Endothelial cell of umbilical vein (primary cell): ENCODE measurements at regions not wholly inside any gene's neighbourhood (a gene's known extent, or its start where the extent isn't known, plus 50 kb on each side); places are given as distances from the start of the nearest gene placed in this dataset.

Experiments used
- BruUV-seq: library from RNA; stranded (reverse); fragments of 400-500 nt; replicated peaks from 2 replicates; lab custom pipeline; 2021; lab: Mats Ljungman, UMichigan
- CTCF ChIA-PET: fragments of 300-600, 350-600 bp; sonication (Branson Sonifier 250); formaldehyde crosslinking; loops from one replicate; lab custom pipeline; 2021; ENCODE audit warnings: antibody characterized with exemption, inconsistent platforms; lab: Charles Lee
- POLR2A ChIA-PET: fragments of 300-600, 350-600 bp; sonication (Branson Sonifier 250); formaldehyde crosslinking; loops from one replicate; lab custom pipeline; 2021; ENCODE audit warnings: antibody characterized with exemption, inconsistent platforms; lab: Charles Lee
- DNase-seq: peaks from one replicate; pipeline ENCODE4 v3.0.0-alpha.2; 2011; ENCODE audit warnings: low read depth, low spot score
- FAIRE-seq: peaks from 2 replicates; lab custom pipeline; 2011; peaks lifted over from hg19 to GRCh38; lab: Jason Lieb, UNC
- H2AFZ ChIP-seq: 2 replicates; pipeline ENCODE4 v1.6.0; 2012; ENCODE audit warnings: low read depth, low read length, control low read depth, inconsistent platforms
- H3K27ac ChIP-seq: 2 replicates; pipeline ENCODE4 v1.5.1; 2011; ENCODE audit warnings: low read depth, mild to moderate bottlenecking, control low read depth, low read length, moderate library complexity; ENCODE audit not compliant: insufficient read depth
- H3K27me3 ChIP-seq, 2 experiments: 2 replicates each; pipeline versions ENCODE4 v1.6.0 to v1.6.1; 2011; ENCODE audit warnings: low read length in 2 of 2, mixed read lengths in 1 of 2; ENCODE audit not compliant: control insufficient read depth in 2 of 2, insufficient read depth in 2 of 2
- H3K36me3 ChIP-seq, 2 experiments: 2 replicates in 1 of 2; 3 replicates in 1 of 2; pipeline ENCODE4 v1.5.1; 2011; ENCODE audit warnings: low read length in 2 of 2, mild to moderate bottlenecking in 1 of 2, moderate library complexity in 1 of 2; ENCODE audit not compliant: control insufficient read depth in 2 of 2, insufficient read depth in 2 of 2; ENCODE audit errors: extremely low read depth in 1 of 2
- H3K4me1 ChIP-seq: 3 replicates; pipeline ENCODE4 v1.5.1; 2011; ENCODE audit warnings: mild to moderate bottlenecking, low read length; ENCODE audit not compliant: control insufficient read depth, insufficient read depth; ENCODE audit errors: extremely low read depth
- H3K4me2 ChIP-seq: 2 replicates; pipeline ENCODE4 v1.6.1; 2011; ENCODE audit warnings: low read length, control low read depth, mixed read lengths; ENCODE audit not compliant: insufficient read depth
- H3K4me3 ChIP-seq, 3 experiments: fragments of 200-600 bp in 1 of 3; sonication (generic), shearing (Covaris generic) in 1 of 3; replicated peaks in 1 of 3; 2 replicates each; pipeline ENCODE4 v1.5.1; 2011 to 2016; ENCODE audit warnings: control low read depth in 3 of 3, low read length in 3 of 3, mild to moderate bottlenecking in 2 of 3, inconsistent platforms in 1 of 3, low read depth in 1 of 3, moderate library complexity in 1 of 3; ENCODE audit not compliant: insufficient read depth in 1 of 3
- H3K79me2 ChIP-seq: 2 replicates; pipeline ENCODE4 v1.6.0; 2012; ENCODE audit warnings: low read length, inconsistent platforms; ENCODE audit not compliant: control insufficient read depth, insufficient read depth
- H3K9ac ChIP-seq: replicated peaks from 2 replicates; pipeline ENCODE3; 2011; ENCODE audit warnings: low read length, control low read depth; ENCODE audit not compliant: insufficient read depth; ENCODE audit errors: extremely low read depth
- H3K9me1 ChIP-seq: replicated peaks from 3 replicates; pipeline ENCODE4 v1.6.0; 2011; ENCODE audit warnings: mild to moderate bottlenecking, low read length; ENCODE audit not compliant: control insufficient read depth, insufficient read depth; ENCODE audit errors: extremely low read depth
- H3K9me3 ChIP-seq: replicated peaks from 2 replicates; pipeline ENCODE4 v1.5.1; 2012; ENCODE audit warnings: low read length, inconsistent platforms; ENCODE audit not compliant: control insufficient read depth, insufficient read depth
- H4K20me1 ChIP-seq: replicated peaks from 2 replicates; pipeline ENCODE3; 2011; ENCODE audit warnings: mild to moderate bottlenecking, low read length; ENCODE audit not compliant: control insufficient read depth, insufficient read depth; ENCODE audit errors: extremely low read depth
- CTCF ChIP-seq, 2 donors: IDR thresholded peaks; 1 replicate in 1 of 2; 2 replicates in 1 of 2; pipeline ENCODE4 v1.5.1; 2011; ENCODE audit warnings: low read length in 2 of 2, mild to moderate bottlenecking in 2 of 2, moderate library complexity in 2 of 2, control low read depth in 1 of 2, inconsistent platforms in 1 of 2, low read depth in 1 of 2; ENCODE audit not compliant: insufficient read depth in 1 of 2; ENCODE audit errors: extremely low read depth in 1 of 2
- FOS ChIP-seq: IDR thresholded peaks from 2 replicates; pipeline ENCODE4 v1.6.1; 2011; ENCODE audit warnings: mild to moderate bottlenecking, low read length, moderate library complexity, borderline replicate concordance; ENCODE audit not compliant: insufficient read depth
- GATA2 ChIP-seq: IDR thresholded peaks from 2 replicates; pipeline ENCODE4 v1.7.0; 2011; ENCODE audit warnings: low read depth, mild to moderate bottlenecking, moderate library complexity, mixed read lengths, low read length; ENCODE audit not compliant: insufficient read length, insufficient read depth
- JUN ChIP-seq: IDR thresholded peaks from 2 replicates; pipeline ENCODE4 v1.6.1; 2011; ENCODE audit warnings: borderline replicate concordance, low read depth; ENCODE audit not compliant: insufficient read length, insufficient read depth
- MYC ChIP-seq: IDR thresholded peaks from one replicate; pipeline ENCODE4 v1.6.1; 2011; ENCODE audit warnings: mild to moderate bottlenecking, low read depth, low read length
- POLR2AphosphoS5 ChIP-seq: IDR thresholded peaks from 2 replicates; pipeline ENCODE4 v1.6.1; 2012; ENCODE audit warnings: low read depth, mild to moderate bottlenecking, control low read depth, low read length, moderate library complexity; ENCODE audit not compliant: insufficient read depth
- dilution Hi-C: fragments of 300-500 bp; cut with MboI; formaldehyde crosslinking; loops from one replicate; pipeline ENCODE4 v1.15.0; 2019; ENCODE audit warnings: low sequenced_read_pairs; ENCODE audit not compliant: extremely low pct_ligation_motif_present
- intact Hi-C: fragments of 100-400 bp; cut with micrococcal nuclease; formaldehyde crosslinking; loops from one replicate; pipeline ENCODE4 v1.10.0; 2022
- TF ChIP-seq, protein P1 (sequence below): IDR thresholded peaks from 2 replicates; pipeline ENCODE4 v1.6.1; 2011; ENCODE audit not compliant: insufficient read depth, insufficient read length

- Histone ChIP-seq H4K20me1 (no peaks in the 10 kb centered on the region), H3K27me3 (no peaks in the 10 kb centered on the region), H3K36me3 (no peaks in the 10 kb centered on the region), H3K9ac (no peak overlapping the region), H3K9me1 (no peaks in the 10 kb centered on the region), H2AFZ (no peak overlapping the region), H3K4me1 (no peaks in the 10 kb centered on the region), H3K4me3 (no peak overlapping the region), H3K4me2 (no peak overlapping the region), H3K79me2 (no peaks in the 10 kb centered on the region), H3K27ac (no peak overlapping the region), H3K9me3 (no peaks in the 10 kb centered on the region)
- ChIA-PET POLR2A (no interaction called here), CTCF (no interaction called here)
- dilution Hi-C loops, result no loop called here
- DNase-seq (no peak), FAIRE-seq (no peak)
- TF ChIP-seq FOS (no peak), MYC (no peak), JUN (no peak), GATA2 (no peak), CTCF (IDR thresholded peaks at IDR 0.05; ENCODE audit: extremely low read depth in 1 of 2, insufficient read depth in 1 of 2, low read depth in 1 of 2, low read length in 2 of 2) (no peak), POLR2AphosphoS5 (no peak)
- TF ChIP-seq, protein P1, sequence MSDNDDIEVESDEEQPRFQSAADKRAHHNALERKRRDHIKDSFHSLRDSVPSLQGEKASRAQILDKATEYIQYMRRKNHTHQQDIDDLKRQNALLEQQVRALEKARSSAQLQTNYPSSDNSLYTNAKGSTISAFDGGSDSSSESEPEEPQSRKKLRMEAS, result no peak
- intact Hi-C loops, result no loop called here
- BruUV-seq, result no TSS peak
Measured at GRCh38 chr3:176699288-176699687, 498.0 kb downstream of the TBL1XR1 start.
